SK-N-SH treated with all-trans-retinoic acid at 6 μM for 48 hours (cell line): ENCODE measurements at regions not wholly inside any gene's neighbourhood (a gene's known extent, or its start where the extent isn't known, plus 50 kb on each side); places are given as distances from the start of the nearest gene placed in this dataset.

ENCODE experiments used
- ATAC-seq: fragments of 200-7000 bp; cut with Tn5 transposase; 3 replicates; pipeline ENCODE4 v1.9.1; 2020; ENCODE audit warnings: mild to moderate bottlenecking, moderate library complexity
- ARNTL ChIP-seq: fragments of 450-650 bp; formaldehyde crosslinking; IDR thresholded peaks from 2 replicates; pipeline ENCODE4 v1.5.0; 2020; ENCODE audit warnings: low read depth, mild to moderate bottlenecking, moderate library complexity, borderline replicate concordance
- BACH2 ChIP-seq: fragments of 250-450 bp; sonication (Bioruptor Pico); IDR thresholded peaks from 2 replicates; pipeline ENCODE4 v1.9.0; 2021; ENCODE audit warnings: mild to moderate bottlenecking, borderline replicate concordance
- CREB5 ChIP-seq: fragments of 250-450 bp; sonication (Bioruptor Pico); IDR thresholded peaks from 2 replicates; pipeline ENCODE4 v1.5.1; 2020; ENCODE audit warnings: low read depth, mild to moderate bottlenecking, moderate library complexity
- CSRNP3 ChIP-seq: fragments of 250-450 bp; sonication (Bioruptor Pico); IDR thresholded peaks from 2 replicates; pipeline ENCODE4 v1.5.1; 2021; ENCODE audit warnings: mild to moderate bottlenecking, moderate library complexity
- ESRRG ChIP-seq: fragments of 250-450 bp; sonication (Bioruptor Pico); IDR thresholded peaks from 2 replicates; pipeline ENCODE4 v1.6.1; 2021; ENCODE audit warnings: mild to moderate bottlenecking
- GLIS3 ChIP-seq: fragments of 250-450 bp; sonication (Bioruptor Pico); IDR thresholded peaks from 2 replicates; pipeline ENCODE4 v1.5.0; 2020; ENCODE audit warnings: mild to moderate bottlenecking, moderate library complexity
- ISL1 ChIP-seq: fragments of 250-450 bp; sonication (Bioruptor Pico); IDR thresholded peaks from 2 replicates; pipeline ENCODE4 v2.1.2; 2022; ENCODE audit warnings: mild to moderate bottlenecking, moderate library complexity
- OSR1 ChIP-seq: fragments of 250-450 bp; sonication (Bioruptor Pico); IDR thresholded peaks from 2 replicates; pipeline ENCODE4 v1.8.0; 2022; ENCODE audit warnings: moderate library complexity, mild to moderate bottlenecking, inconsistent platforms
- PATZ1 ChIP-seq: fragments of 250-450 bp; sonication (Bioruptor Pico); IDR thresholded peaks from 2 replicates; pipeline ENCODE4 v1.8.0; 2020; ENCODE audit warnings: mild to moderate bottlenecking, moderate library complexity, borderline replicate concordance
- POU6F1 ChIP-seq: fragments of 250-450 bp; sonication (Bioruptor Pico); IDR thresholded peaks from 2 replicates; pipeline ENCODE4 v1.8.0; 2021; ENCODE audit warnings: low read depth, mild to moderate bottlenecking, moderate library complexity, borderline replicate concordance
- RARB ChIP-seq: fragments of 250-450 bp; sonication (Bioruptor Pico); IDR thresholded peaks from 2 replicates; pipeline ENCODE4 v1.8.0; 2021; ENCODE audit warnings: mild to moderate bottlenecking, moderate library complexity
- TCF4 ChIP-seq: fragments of 250-450 bp; sonication (Bioruptor Pico); IDR thresholded peaks from 2 replicates; pipeline ENCODE4 v1.8.0; 2021; ENCODE audit warnings: mild to moderate bottlenecking, moderate library complexity, borderline replicate concordance
- TOX ChIP-seq: fragments of 250-450 bp; sonication (Bioruptor Pico); IDR thresholded peaks from 2 replicates; pipeline ENCODE4 v1.8.0; 2021; ENCODE audit warnings: mild to moderate bottlenecking, moderate library complexity, borderline replicate concordance
- TSHZ2 ChIP-seq: fragments of 250-450 bp; sonication (Bioruptor Pico); IDR thresholded peaks from 2 replicates; pipeline ENCODE4 v1.5.0; 2020; ENCODE audit warnings: mild to moderate bottlenecking, moderate library complexity
- ZC3H10 ChIP-seq: fragments of 250-450 bp; sonication (Bioruptor Pico); IDR thresholded peaks from 2 replicates; pipeline ENCODE4 v1.5.1; 2021; ENCODE audit warnings: mild to moderate bottlenecking, moderate library complexity
- ZFP3 ChIP-seq: fragments of 250-450 bp; sonication (Bioruptor Pico); IDR thresholded peaks from 2 replicates; pipeline ENCODE4 v1.5.0; 2020; ENCODE audit warnings: mild to moderate bottlenecking, moderate library complexity
- ZNF565 ChIP-seq: fragments of 450-650 bp; formaldehyde crosslinking; conservative IDR thresholded peaks from 2 replicates; pipeline ENCODE4 v1.5.0; 2020; ENCODE audit warnings: low read depth, mild to moderate bottlenecking, moderate library complexity

- no peak for TF ChIP-seq ZC3H10
- no peak for TF ChIP-seq PATZ1 (CRISPR knock-in tag)
- no peak for TF ChIP-seq TCF4 (CRISPR knock-in tag)
- TF ChIP-seq BACH2, result no peak
- TF ChIP-seq ZFP3 (CRISPR knock-in tag), result no peak
- TF ChIP-seq ISL1 (CRISPR knock-in tag), result no peak
- ATAC-seq, result no peak
These were observed 1086.1 kb upstream of the CELF4 start for GRCh38 chr18:38651736-38652135.

GRCh38 chr18:38648179-38648578 is 1082.6 kb upstream of the CELF4 start:
- no peak for ATAC-seq
- TF ChIP-seq ZNF565 (no peak), ISL1 (CRISPR knock-in tag) (no peak), BACH2 (no peak), TOX (CRISPR knock-in tag) (no peak), PATZ1 (CRISPR knock-in tag) (no peak), TSHZ2 (CRISPR knock-in tag) (no peak), POU6F1 (CRISPR knock-in tag) (no peak), GLIS3 (CRISPR knock-in tag) (no peak), ESRRG (CRISPR knock-in tag) (no peak), ZFP3 (CRISPR knock-in tag) (no peak), OSR1 (CRISPR knock-in tag) (no peak), ZC3H10 (no peak), RARB (CRISPR knock-in tag) (no peak), ARNTL (no peak), CREB5 (CRISPR knock-in tag) (no peak)
- TF ChIP-seq, all 23 proteins: peak for 0

GRCh38 chr18:38646296-38646695 is 1080.7 kb upstream of the CELF4 start:
- ATAC-seq, result no peak
- TF ChIP-seq PATZ1 (CRISPR knock-in tag), result no peak
- TF ChIP-seq TSHZ2 (CRISPR knock-in tag), result no peak
- no peak for TF ChIP-seq CSRNP3 (CRISPR knock-in tag)
- no peak for TF ChIP-seq GLIS3 (CRISPR knock-in tag)
- TF ChIP-seq OSR1 (CRISPR knock-in tag), result no peak
- no peak for TF ChIP-seq RARB (CRISPR knock-in tag)
- TF ChIP-seq ZFP3 (CRISPR knock-in tag), result no peak
- TF ChIP-seq, all 23 proteins: peak for 0
